ENCODE measurements at regions not wholly inside any gene's neighbourhood (a gene's known extent, or its start where the extent isn't known, plus 50 kb on each side); places are given as distances from the start of the nearest gene placed in this dataset.

- Mint-ChIP-seq H3K27ac (peak overlapping the region in 1 of 2 donors; percentile 25), H3K4me3 (no peak overlapping the region), H3K9me3 (no peaks in the 10 kb centered on the region), H3K4me1 (peaks cover 6 to 7% of the 10 kb centered on the region in 2 donors), H3K27me3 (ENCODE audit: low read depth in 2 of 2) (no peaks in the 10 kb centered on the region), H3K36me3 (no peaks in the 10 kb centered on the region)
- Histone ChIP-seq H3K9me3 (ENCODE audit: control insufficient read depth, insufficient read depth, low read length) (no peaks in the 10 kb centered on the region), H3K27me3 (ENCODE audit: control insufficient read depth, insufficient read depth, low read length) (no peaks in the 10 kb centered on the region), H3K36me3 (ENCODE audit: control insufficient read depth, insufficient read depth, low read length) (peaks cover under 1% of the 10 kb centered on the region), H3K4me1 (ENCODE audit: control insufficient read depth, insufficient read depth, low read length) (peaks cover 4% of the 10 kb centered on the region), H3K27ac (ENCODE audit: low read length) (no peak overlapping the region), H3K4me3 (ENCODE audit: low read length) (no peak overlapping the region)
- DNase-seq (no peak), ATAC-seq (no peak)
- WGBS (ENCODE audit: insufficient coverage) = no CpG with 5 or more reads among the region's 1 CpG
- intact Hi-C loops (cut with micrococcal nuclease) = loop anchor here (5.0 to 10.0 kb wide), 2 partner anchors 529 to 1302 kb away; no protein-coding TSS in a partner anchor
- TF ChIP-seq CTCF (IDR thresholded peaks at IDR 0.05) = no peak
These were observed 53.8 kb upstream of the PRDX6 start for GRCh38 chr1:173423291-173423690.

- ATAC-seq (no peak), DNase-seq (no peak)
- H3K27ac ChIP-seq (ENCODE audit: low read length) = no peak overlapping the region
- 91% methylated on average over 4 of the region's 4 CpGs for WGBS (ENCODE audit: insufficient coverage)
- no peak for TF ChIP-seq CTCF (IDR thresholded peaks at IDR 0.05)
- H3K36me3 ChIP-seq (ENCODE audit: control insufficient read depth, insufficient read depth, low read length) = no peaks in the 10 kb centered on the region
- H3K4me1 Mint-ChIP-seq = peaks cover 8 to 10% of the 10 kb centered on the region in 2 donors
- H3K4me3 Mint-ChIP-seq = no peak overlapping the region
- no peaks in the 10 kb centered on the region for H3K27me3 ChIP-seq (ENCODE audit: control insufficient read depth, insufficient read depth, low read length)
- H3K36me3 Mint-ChIP-seq = no peaks in the 10 kb centered on the region
- intact Hi-C loops (cut with micrococcal nuclease) = loop anchor here (5.0 to 10.0 kb wide), 2 partner anchors 528 to 1301 kb away; no protein-coding TSS in a partner anchor
- no peak overlapping the region for H3K27ac Mint-ChIP-seq
- H3K9me3 Mint-ChIP-seq = no peaks in the 10 kb centered on the region
- no peaks in the 10 kb centered on the region for H3K9me3 ChIP-seq (ENCODE audit: control insufficient read depth, insufficient read depth, low read length)
- no peak overlapping the region for H3K4me3 ChIP-seq (ENCODE audit: low read length)
- no peaks in the 10 kb centered on the region for H3K27me3 Mint-ChIP-seq (ENCODE audit: low read depth in 2 of 2)
- peaks cover 4% of the 10 kb centered on the region for H3K4me1 ChIP-seq (ENCODE audit: control insufficient read depth, insufficient read depth, low read length)
These were observed 53.0 kb upstream of the PRDX6 start for GRCh38 chr1:173424143-173424542.

GRCh38 chr1:173424782-173425407 lies 52.2 kb upstream of the PRDX6 start:
- H3K27ac ChIP-seq (ENCODE audit: low read length) = no peak overlapping the region
- Mint-ChIP-seq H3K4me3 (no peak overlapping the region), H3K36me3 (no peaks in the 10 kb centered on the region), H3K27me3 (ENCODE audit: low read depth in 2 of 2) (no peaks in the 10 kb centered on the region), H3K27ac (no peak overlapping the region), H3K4me1 (peaks cover 15 to 17% of the 10 kb centered on the region in 2 donors), H3K9me3 (no peaks in the 10 kb centered on the region)
- no peak for TF ChIP-seq CTCF (IDR thresholded peaks at IDR 0.05)
- peaks cover 11% of the 10 kb centered on the region for H3K4me1 ChIP-seq (ENCODE audit: control insufficient read depth, insufficient read depth, low read length)
- H3K27me3 ChIP-seq (ENCODE audit: control insufficient read depth, insufficient read depth, low read length) = no peaks in the 10 kb centered on the region
- ATAC-seq (no peak), DNase-seq (no peak)
- no peaks in the 10 kb centered on the region for H3K36me3 ChIP-seq (ENCODE audit: control insufficient read depth, insufficient read depth, low read length)
- intact Hi-C loops (cut with micrococcal nuclease) = loop anchor here (5.0 to 10.0 kb wide), 2 partner anchors 527 to 1300 kb away; no protein-coding TSS in a partner anchor
- H3K9me3 ChIP-seq (ENCODE audit: control insufficient read depth, insufficient read depth, low read length) = no peaks in the 10 kb centered on the region
- no peak overlapping the region for H3K4me3 ChIP-seq (ENCODE audit: low read length)
- 90% methylated on average over 2 of the region's 2 CpGs for WGBS (ENCODE audit: insufficient coverage)

GRCh38 chr1:173426057-173426456 lies 51.1 kb upstream of the PRDX6 start:
- no peak for TF ChIP-seq CTCF (IDR thresholded peaks at IDR 0.05)
- H3K27me3 Mint-ChIP-seq (ENCODE audit: low read depth in 2 of 2) = no peaks in the 10 kb centered on the region

More at GRCh38 chr1:173426057-173426456, 51.1 kb upstream of the PRDX6 start:
- intact Hi-C loops (cut with micrococcal nuclease) = loop anchor here (10.0 kb wide), 1 partner anchor 1299 kb away; no protein-coding TSS in a partner anchor
- no peaks in the 10 kb centered on the region for H3K36me3 Mint-ChIP-seq
- DNase-seq (no peak), ATAC-seq (no peak)
- 98% methylated on average over 5 of the region's 5 CpGs for WGBS (ENCODE audit: insufficient coverage)
- no peak overlapping the region for H3K4me3 Mint-ChIP-seq
- H3K27ac Mint-ChIP-seq = no peak overlapping the region
- no peak overlapping the region for H3K4me3 ChIP-seq (ENCODE audit: low read length)
- H3K9me3 Mint-ChIP-seq = no peaks in the 10 kb centered on the region
- H3K27me3 ChIP-seq (ENCODE audit: control insufficient read depth, insufficient read depth, low read length) = no peaks in the 10 kb centered on the region
- H3K27ac ChIP-seq (ENCODE audit: low read length) = no peak overlapping the region
- H3K9me3 ChIP-seq (ENCODE audit: control insufficient read depth, insufficient read depth, low read length) = no peaks in the 10 kb centered on the region
- no peaks in the 10 kb centered on the region for H3K36me3 ChIP-seq (ENCODE audit: control insufficient read depth, insufficient read depth, low read length)
- H3K4me1 ChIP-seq (ENCODE audit: control insufficient read depth, insufficient read depth, low read length) = peaks cover 9% of the 10 kb centered on the region
- H3K4me1 Mint-ChIP-seq = peaks cover 16 to 17% of the 10 kb centered on the region in 2 donors

Data from natural killer cell (primary cell).